Peyer's patch (tissue), 4 donors: ENCODE measurements at regions not wholly inside any gene's neighbourhood (a gene's known extent, or its start where the extent isn't known, plus 50 kb on each side); places are given as distances from the start of the nearest gene placed in this dataset.
"Not testable (repeated sequence)": the region's sequence is repeated elsewhere in the genome, so short reads cannot be mapped to it uniquely, and the experiment has no call there.

ENCODE experiments used
- DNase-seq, 3 donors: peaks; one replicate each; pipeline ENCODE4 v3.0.0-alpha.2; 2017 to 2019
- H3K27ac ChIP-seq, 4 donors: fragments of 200-600 bp; sonication (generic); one replicate each; pipeline ENCODE4 v1.5.1; 2016 to 2019
- H3K27me3 ChIP-seq, 2 donors: fragments of 200-600 bp; sonication (generic); one replicate each; pipeline ENCODE4 v1.5.1; 2019
- H3K36me3 ChIP-seq, 3 donors: fragments of 200-600 bp; sonication (generic); one replicate each; pipeline ENCODE4 v1.5.1; 2016 to 2019
- H3K4me1 ChIP-seq, 4 donors: fragments of 200-600 bp; sonication (generic); one replicate each; pipeline ENCODE4 v1.5.1; 2016 to 2019
- H3K4me3 ChIP-seq, 4 donors: fragments of 200-600 bp; sonication (generic); 1 replicate in 3 of 4; 2 replicates in 1 of 4; pipeline ENCODE4 v1.5.1; 2016 to 2019; ENCODE audit warnings: mild to moderate bottlenecking in 1 of 4
- H3K9me3 ChIP-seq, 4 donors: fragments of 200-600 bp; sonication (generic); one replicate each; pipeline ENCODE4 v1.5.1; 2016 to 2019; ENCODE audit warnings: mild to moderate bottlenecking in 1 of 4
- POLR2A ChIP-seq, 2 donors: fragments of 450-650 bp; IDR thresholded peaks; one replicate each; pipeline ENCODE4 v1.5.1; 2017; ENCODE audit warnings: antibody characterized with exemption in 2 of 2, mild to moderate bottlenecking in 2 of 2, moderate library complexity in 2 of 2
- TF ChIP-seq, protein P1 (sequence below), 6 experiments: fragments of 450-650 bp in 4 of 6; fragments of 200-600 bp in 2 of 6; sonication (generic) in 1 of 6; IDR thresholded peaks; one replicate each; pipeline ENCODE4 v1.5.1; 2017 to 2019; ENCODE audit warnings: antibody characterized with exemption in 6 of 6, mild to moderate bottlenecking in 3 of 6, moderate library complexity in 1 of 6

DNA sequence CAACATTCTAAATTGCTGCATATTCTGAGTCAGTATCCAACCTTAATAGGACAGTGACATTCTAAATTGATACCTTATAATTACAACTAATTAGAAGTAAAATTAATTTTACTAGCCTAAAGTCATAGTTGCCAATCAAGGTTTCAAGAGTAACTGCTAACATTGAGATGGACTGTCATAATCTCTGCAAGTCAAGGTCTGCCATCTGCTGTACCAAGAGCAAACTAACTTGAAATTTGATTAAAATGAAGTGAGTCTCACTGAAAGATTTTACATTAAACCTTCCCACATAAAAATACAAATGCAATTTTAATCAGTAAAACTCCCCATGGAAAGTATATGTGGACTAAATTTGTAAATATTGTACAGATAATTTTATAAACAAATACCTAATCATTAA lies 235.3 kb downstream of the PRDM9 start:
- DNase-seq = no peak
- H3K4me3 ChIP-seq = no peak overlapping the region
- H3K36me3 ChIP-seq = no peaks in the 10 kb centered on the region
- TF ChIP-seq POLR2A (IDR thresholded peaks at IDR 0.05) = no peak
- TF ChIP-seq, protein P1, sequence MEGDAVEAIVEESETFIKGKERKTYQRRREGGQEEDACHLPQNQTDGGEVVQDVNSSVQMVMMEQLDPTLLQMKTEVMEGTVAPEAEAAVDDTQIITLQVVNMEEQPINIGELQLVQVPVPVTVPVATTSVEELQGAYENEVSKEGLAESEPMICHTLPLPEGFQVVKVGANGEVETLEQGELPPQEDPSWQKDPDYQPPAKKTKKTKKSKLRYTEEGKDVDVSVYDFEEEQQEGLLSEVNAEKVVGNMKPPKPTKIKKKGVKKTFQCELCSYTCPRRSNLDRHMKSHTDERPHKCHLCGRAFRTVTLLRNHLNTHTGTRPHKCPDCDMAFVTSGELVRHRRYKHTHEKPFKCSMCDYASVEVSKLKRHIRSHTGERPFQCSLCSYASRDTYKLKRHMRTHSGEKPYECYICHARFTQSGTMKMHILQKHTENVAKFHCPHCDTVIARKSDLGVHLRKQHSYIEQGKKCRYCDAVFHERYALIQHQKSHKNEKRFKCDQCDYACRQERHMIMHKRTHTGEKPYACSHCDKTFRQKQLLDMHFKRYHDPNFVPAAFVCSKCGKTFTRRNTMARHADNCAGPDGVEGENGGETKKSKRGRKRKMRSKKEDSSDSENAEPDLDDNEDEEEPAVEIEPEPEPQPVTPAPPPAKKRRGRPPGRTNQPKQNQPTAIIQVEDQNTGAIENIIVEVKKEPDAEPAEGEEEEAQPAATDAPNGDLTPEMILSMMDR (IDR thresholded peaks at IDR 0.05) = no peak
- H3K27ac ChIP-seq = no peak overlapping the region
- H3K27me3 ChIP-seq = no peaks in the 10 kb centered on the region
- no peaks in the 10 kb centered on the region for H3K4me1 ChIP-seq
- H3K9me3 ChIP-seq = no peaks in the 10 kb centered on the region

DNA sequence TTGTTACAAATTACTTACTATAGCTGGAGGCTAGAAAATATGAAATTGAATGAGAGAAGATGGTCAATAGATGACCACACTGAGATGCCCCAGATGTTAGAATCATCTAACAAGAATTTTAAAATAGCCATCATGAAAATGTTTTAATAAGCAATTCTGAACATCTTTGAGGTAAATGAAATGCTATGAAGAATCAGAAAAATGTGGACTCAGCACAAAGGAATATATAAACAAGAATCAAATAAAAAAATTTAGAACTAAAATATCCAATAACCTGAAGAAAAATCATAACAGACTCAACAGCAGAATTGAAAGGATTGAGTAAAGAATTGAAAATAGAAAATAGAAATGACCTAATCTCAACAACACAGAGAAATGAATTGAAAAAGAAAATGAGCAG lies 248.5 kb downstream of the PRDM9 start:
- Histone ChIP-seq H3K4me1 (no peaks in the 10 kb centered on the region), H3K27ac (no peak overlapping the region)
- TF ChIP-seq, protein P1 (IDR thresholded peaks at IDR 0.05) = no peak
- no peak for TF ChIP-seq POLR2A (IDR thresholded peaks at IDR 0.05)

DNA sequence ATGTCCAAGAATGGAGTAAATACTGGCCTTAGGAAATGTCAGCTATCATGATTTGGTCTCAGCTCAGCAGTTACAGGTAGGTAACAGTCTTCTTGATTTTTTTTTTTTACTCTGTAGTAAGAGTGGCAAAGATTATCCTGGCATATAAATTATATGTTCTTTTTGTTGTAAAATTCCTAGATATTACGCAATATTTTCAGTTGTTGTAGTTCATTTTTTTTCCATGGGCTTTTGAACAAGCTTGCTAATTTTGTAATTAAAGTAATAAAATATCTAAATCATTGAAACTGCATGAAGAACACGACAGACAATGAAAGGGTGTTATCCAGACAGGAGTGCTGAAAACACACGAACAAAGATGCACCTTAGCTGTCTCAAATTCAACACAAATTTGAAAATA lies 249.4 kb downstream of the PRDM9 start:
- DNase-seq = no peak
- no peak overlapping the region for H3K4me3 ChIP-seq
- TF ChIP-seq, protein P1 (IDR thresholded peaks at IDR 0.05) = no peak
- no peak for TF ChIP-seq POLR2A (IDR thresholded peaks at IDR 0.05)
- no peaks in the 10 kb centered on the region for H3K27me3 ChIP-seq
- no peak overlapping the region for H3K27ac ChIP-seq
- no peaks in the 10 kb centered on the region for H3K4me1 ChIP-seq
- H3K9me3 ChIP-seq = no peaks in the 10 kb centered on the region
- no peaks in the 10 kb centered on the region for H3K36me3 ChIP-seq

More for the DNA sequence above, 248.5 kb downstream of the PRDM9 start:
- Histone ChIP-seq H3K4me3 (no peak overlapping the region), H3K9me3 (no peaks in the 10 kb centered on the region), H3K27me3 (no peaks in the 10 kb centered on the region), H3K36me3 (no peaks in the 10 kb centered on the region)
- DNase-seq = no peak

DNA sequence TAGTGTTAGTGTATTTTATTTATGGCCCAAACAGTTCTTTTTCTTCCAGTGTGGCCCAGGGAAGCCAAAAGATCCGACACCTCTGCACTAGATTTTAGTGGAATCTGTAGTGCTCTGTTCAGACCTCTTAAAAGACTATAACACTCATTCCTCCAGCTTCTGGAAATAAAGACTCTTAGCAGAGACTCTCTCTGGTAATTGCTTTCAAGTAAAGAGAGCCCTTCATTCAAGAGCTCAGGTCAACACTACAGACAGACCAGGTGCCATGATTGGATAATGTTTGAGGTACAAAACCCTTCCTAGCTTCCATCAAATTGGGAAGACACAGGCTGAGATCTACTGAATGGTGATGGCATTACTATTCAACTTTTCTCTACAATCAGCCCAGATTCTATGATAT lies 255.8 kb downstream of the PRDM9 start:
- H3K4me3 ChIP-seq = no peak overlapping the region
- DNase-seq = no peak
- H3K27me3 ChIP-seq = no peaks in the 10 kb centered on the region
- H3K9me3 ChIP-seq = no peaks in the 10 kb centered on the region
- no peaks in the 10 kb centered on the region for H3K4me1 ChIP-seq
- no peaks in the 10 kb centered on the region for H3K36me3 ChIP-seq
- no peak overlapping the region for H3K27ac ChIP-seq
- TF ChIP-seq POLR2A (IDR thresholded peaks at IDR 0.05) = no peak
- TF ChIP-seq, protein P1 (IDR thresholded peaks at IDR 0.05) = no peak

- TF ChIP-seq POLR2A (IDR thresholded peaks at IDR 0.05) = no peak
- TF ChIP-seq, protein P1 (IDR thresholded peaks at IDR 0.05) = no peak
- Histone ChIP-seq H3K4me1 (no peaks in the 10 kb centered on the region), H3K36me3 (no peaks in the 10 kb centered on the region), H3K27ac (no peak overlapping the region), H3K4me3 (no peak overlapping the region), H3K9me3 (no peaks in the 10 kb centered on the region), H3K27me3 (no peaks in the 10 kb centered on the region)
- DNase-seq = no peak
Observed at GRCh38 chr5:23776684-23777083, 269.3 kb downstream of the PRDM9 start.

- H3K27me3 ChIP-seq, H3K27ac ChIP-seq: not testable (repeated sequence)
Observed at GRCh38 chr5:23800307-23800706, 292.9 kb downstream of the PRDM9 start.

More at GRCh38 chr5:23800307-23800706, 292.9 kb downstream of the PRDM9 start:
- not testable (repeated sequence) for H3K9me3 ChIP-seq, H3K4me3 ChIP-seq, H3K36me3 ChIP-seq, DNase-seq, H3K4me1 ChIP-seq
